ENCODE measurements at regions not wholly inside any gene's neighbourhood (a gene's known extent, or its start where the extent isn't known, plus 50 kb on each side); places are given as distances from the start of the nearest gene placed in this dataset.

DNA sequence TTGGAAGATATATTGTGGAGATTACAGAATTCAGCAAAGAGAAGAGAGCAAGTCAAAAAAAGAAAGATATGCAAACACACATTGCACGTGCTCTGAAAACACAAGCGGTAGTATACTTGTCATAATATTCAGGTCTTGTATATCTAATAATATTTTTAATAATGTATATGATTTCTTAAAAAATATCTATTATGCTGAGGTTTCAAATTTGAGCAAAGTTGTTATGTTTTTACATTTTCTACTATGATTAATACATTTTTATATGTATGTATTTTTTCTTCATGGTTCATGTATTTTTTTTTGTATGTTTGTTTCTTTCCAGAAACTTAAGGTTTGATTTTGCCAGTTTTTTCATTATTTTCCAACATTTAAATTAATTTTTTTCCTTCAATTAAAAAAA, 752.4 kb upstream of the VSTM2A start:
- intact Hi-C loops (cut with micrococcal nuclease), result no loop called here

More for the DNA sequence above, 752.4 kb upstream of the VSTM2A start:
- Histone ChIP-seq H3K4me2 (ENCODE audit: low read depth, low read length) (no peak overlapping the region), H2BK15ac (ENCODE audit: low read depth, low read length) (no peak overlapping the region), H4K20me1 (ENCODE audit: insufficient read depth, low read length) (no peaks in the 10 kb centered on the region), H3K23ac (ENCODE audit: low read depth, low read length) (no peak overlapping the region), H3K4me1 (ENCODE audit: control insufficient read depth, insufficient read depth, low read length) (no peaks in the 10 kb centered on the region), H4K91ac (ENCODE audit: insufficient read depth, low read depth, low read length) (no peak overlapping the region), H3K14ac (replicated peaks; ENCODE audit: low read depth, low read length) (no peak overlapping the region), H4K8ac (ENCODE audit: low read depth in 2 of 2, low read length in 2 of 2) (no peak overlapping the region), H3K27me3 (ENCODE audit: control insufficient read depth, insufficient read depth, low read length) (no peaks in the 10 kb centered on the region), H3K9me1 (ENCODE audit: insufficient read depth, low read length) (no peaks in the 10 kb centered on the region), H3K79me1 (ENCODE audit: low read depth in 1 of 2, low read length in 2 of 2) (no peaks in the 10 kb centered on the region), H2BK5ac (ENCODE audit: low read depth, low read length, poor library complexity, severe bottlenecking) (no peak overlapping the region), H2BK20ac (ENCODE audit: low read depth, low read length) (no peak overlapping the region), H3K36me3 (ENCODE audit: control insufficient read depth, insufficient read depth, low read length) (no peaks in the 10 kb centered on the region), H3K27ac (ENCODE audit: insufficient read depth, low read length) (no peak overlapping the region), H3K56ac (ENCODE audit: extremely low read depth, insufficient read depth, low read length) (no peak overlapping the region), H2BK120ac (ENCODE audit: low read depth, low read length) (no peak overlapping the region), H2AK5ac (ENCODE audit: low read depth, low read length) (no peak overlapping the region), H3K18ac (ENCODE audit: low read depth, low read length) (no peak overlapping the region), H3K4me3 (ENCODE audit: insufficient read depth, low read depth, low read length) (no peak overlapping the region), H2AK9ac (replicated peaks; ENCODE audit: low read depth, low read length, poor library complexity) (no peak overlapping the region), H2AFZ (replicated peaks; ENCODE audit: low read length, poor library complexity) (no peak overlapping the region), H3K9me3 (ENCODE audit: control insufficient read depth, insufficient read depth, low read length) (peaks cover 8% of the 10 kb centered on the region), H3K4ac (ENCODE audit: low read depth, low read length) (no peak overlapping the region), H3K9ac (ENCODE audit: low read depth, low read length) (no peak overlapping the region), H4K5ac (ENCODE audit: low read depth, low read length) (no peak overlapping the region)
- dilution Hi-C loops (cut with HindIII; ENCODE audit: low sequenced_read_pairs, unreplicated experiment) (no loop called here), in situ Hi-C loops (cut with MboI; ENCODE audit: low sequenced_read_pairs) (no loop called here)
- POLR2A ChIA-PET (ENCODE audit: unreplicated experiment), result no interaction called here
- BruUV-seq (replicated peaks), result no TSS peak
- TF ChIP-seq RCOR1 (IDR thresholded peaks at IDR 0.05; ENCODE audit: insufficient replicate concordance, low read length), result no peak
- no peak for TF ChIP-seq RFX5 (IDR thresholded peaks at IDR 0.05; ENCODE audit: low read depth, low read length)
- TF ChIP-seq CEBPB (IDR thresholded peaks at IDR 0.05; ENCODE audit: low read depth, low read length), result no peak
- TF ChIP-seq, protein P1, sequence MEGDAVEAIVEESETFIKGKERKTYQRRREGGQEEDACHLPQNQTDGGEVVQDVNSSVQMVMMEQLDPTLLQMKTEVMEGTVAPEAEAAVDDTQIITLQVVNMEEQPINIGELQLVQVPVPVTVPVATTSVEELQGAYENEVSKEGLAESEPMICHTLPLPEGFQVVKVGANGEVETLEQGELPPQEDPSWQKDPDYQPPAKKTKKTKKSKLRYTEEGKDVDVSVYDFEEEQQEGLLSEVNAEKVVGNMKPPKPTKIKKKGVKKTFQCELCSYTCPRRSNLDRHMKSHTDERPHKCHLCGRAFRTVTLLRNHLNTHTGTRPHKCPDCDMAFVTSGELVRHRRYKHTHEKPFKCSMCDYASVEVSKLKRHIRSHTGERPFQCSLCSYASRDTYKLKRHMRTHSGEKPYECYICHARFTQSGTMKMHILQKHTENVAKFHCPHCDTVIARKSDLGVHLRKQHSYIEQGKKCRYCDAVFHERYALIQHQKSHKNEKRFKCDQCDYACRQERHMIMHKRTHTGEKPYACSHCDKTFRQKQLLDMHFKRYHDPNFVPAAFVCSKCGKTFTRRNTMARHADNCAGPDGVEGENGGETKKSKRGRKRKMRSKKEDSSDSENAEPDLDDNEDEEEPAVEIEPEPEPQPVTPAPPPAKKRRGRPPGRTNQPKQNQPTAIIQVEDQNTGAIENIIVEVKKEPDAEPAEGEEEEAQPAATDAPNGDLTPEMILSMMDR (conservative IDR thresholded peaks at IDR 0.05; ENCODE audit: low read depth, low read length), result no peak
- TF ChIP-seq MAZ (IDR thresholded peaks at IDR 0.05; ENCODE audit: borderline replicate concordance, low read depth, low read length), result no peak
- no CpG with 5 or more reads among the region's 2 CpGs for WGBS, 2 experiments (ENCODE audit: extremely low coverage in 2 of 2, insufficient read length in 1 of 2)
- ATAC-seq (ENCODE audit: low read depth) (no peak), DNase-seq (no peak)
- CTCF ChIA-PET, result no interaction called here
